ENCODE measurements at regions not wholly inside any gene's neighbourhood (a gene's known extent, or its start where the extent isn't known, plus 50 kb on each side); places are given as distances from the start of the nearest gene placed in this dataset.
"Not testable (repeated sequence)": the region's sequence is repeated elsewhere in the genome, so short reads cannot be mapped to it uniquely, and the experiment has no call there.

DNA sequence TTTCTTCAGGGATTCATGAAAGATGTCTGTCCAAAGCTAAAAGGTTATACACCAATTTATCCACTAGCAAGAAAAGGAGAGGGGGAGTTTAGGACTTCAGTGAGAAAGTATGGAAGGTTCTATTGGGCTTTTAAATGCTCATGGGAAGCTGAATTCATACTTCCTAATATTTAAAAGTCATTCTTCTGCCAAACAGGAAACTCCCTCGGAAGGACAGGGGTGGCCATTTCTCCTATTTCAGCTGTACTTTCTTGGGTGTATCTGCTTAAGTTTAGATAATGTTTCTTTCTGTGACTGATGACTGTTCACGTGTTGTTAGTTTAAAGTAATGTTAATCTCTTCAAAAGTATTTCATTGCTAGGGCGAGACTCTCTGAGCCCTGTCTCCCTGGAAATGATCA, 80.5 kb upstream of the IFNGR1 start:
- intact Hi-C loops (cut with DNase I), result no loop called here
- no peaks in the 10 kb centered on the region for H3K9me3 ChIP-seq
- no peak overlapping the region for H3K4me3 ChIP-seq
- DNase-seq (no peak), ATAC-seq (no peak)
- TF ChIP-seq, protein P1, sequence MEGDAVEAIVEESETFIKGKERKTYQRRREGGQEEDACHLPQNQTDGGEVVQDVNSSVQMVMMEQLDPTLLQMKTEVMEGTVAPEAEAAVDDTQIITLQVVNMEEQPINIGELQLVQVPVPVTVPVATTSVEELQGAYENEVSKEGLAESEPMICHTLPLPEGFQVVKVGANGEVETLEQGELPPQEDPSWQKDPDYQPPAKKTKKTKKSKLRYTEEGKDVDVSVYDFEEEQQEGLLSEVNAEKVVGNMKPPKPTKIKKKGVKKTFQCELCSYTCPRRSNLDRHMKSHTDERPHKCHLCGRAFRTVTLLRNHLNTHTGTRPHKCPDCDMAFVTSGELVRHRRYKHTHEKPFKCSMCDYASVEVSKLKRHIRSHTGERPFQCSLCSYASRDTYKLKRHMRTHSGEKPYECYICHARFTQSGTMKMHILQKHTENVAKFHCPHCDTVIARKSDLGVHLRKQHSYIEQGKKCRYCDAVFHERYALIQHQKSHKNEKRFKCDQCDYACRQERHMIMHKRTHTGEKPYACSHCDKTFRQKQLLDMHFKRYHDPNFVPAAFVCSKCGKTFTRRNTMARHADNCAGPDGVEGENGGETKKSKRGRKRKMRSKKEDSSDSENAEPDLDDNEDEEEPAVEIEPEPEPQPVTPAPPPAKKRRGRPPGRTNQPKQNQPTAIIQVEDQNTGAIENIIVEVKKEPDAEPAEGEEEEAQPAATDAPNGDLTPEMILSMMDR (IDR thresholded peaks at IDR 0.05), result no peak
- H3K27me3 ChIP-seq (ENCODE audit: low read depth), result no peaks in the 10 kb centered on the region
- no peak overlapping the region for H3K27ac ChIP-seq
- no peaks in the 10 kb centered on the region for H3K36me3 ChIP-seq
- no peaks in the 10 kb centered on the region for H3K4me1 ChIP-seq

DNA sequence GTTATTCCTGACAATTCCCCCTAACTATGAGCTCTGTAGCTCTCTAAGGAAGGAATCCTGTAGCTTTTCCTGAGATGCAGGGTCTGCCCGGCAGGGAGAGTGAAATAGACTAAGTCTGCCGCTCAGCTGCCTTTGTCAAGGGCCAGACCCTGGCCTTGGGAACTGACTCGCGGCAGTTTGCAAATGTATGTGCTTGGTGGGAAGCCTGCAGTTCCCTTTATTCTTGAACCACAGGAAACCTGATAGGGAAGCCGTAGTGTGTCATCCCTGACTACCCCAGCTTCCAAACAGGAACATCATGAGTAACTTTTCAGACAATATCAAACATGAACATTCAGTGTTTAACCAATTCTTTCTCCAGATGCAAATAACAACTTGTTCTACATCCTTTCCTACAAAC, 78.7 kb upstream of the IFNGR1 start:
- no peak for DNase-seq
- no peaks in the 10 kb centered on the region for H3K27me3 ChIP-seq (ENCODE audit: low read depth)

DNA sequence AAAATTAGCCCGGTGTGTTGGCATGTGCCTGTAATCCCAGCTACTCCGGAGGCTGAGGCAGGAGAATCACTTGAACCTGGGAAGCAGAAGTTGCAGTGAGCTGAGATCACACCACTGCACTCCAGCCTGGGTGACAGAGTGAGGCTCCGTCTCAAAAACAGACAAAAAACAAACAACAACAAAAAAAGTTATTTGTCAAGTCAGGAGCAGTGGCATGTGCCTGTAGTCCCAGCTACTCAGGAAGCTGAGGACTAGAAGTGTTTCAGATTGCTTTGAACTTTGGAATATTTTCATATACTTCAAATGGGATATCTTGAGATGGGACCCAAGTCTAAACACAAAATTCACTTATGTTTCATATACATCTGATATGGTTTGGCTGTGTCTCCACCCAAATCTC, 73.1 kb upstream of the IFNGR1 start:
- intact Hi-C loops (cut with DNase I); H3K36me3 ChIP-seq; H3K4me1 ChIP-seq; H3K4me3 ChIP-seq; H3K27ac ChIP-seq; H3K27me3 ChIP-seq (ENCODE audit: low read depth); DNase-seq; H3K9me3 ChIP-seq: not testable (repeated sequence)
- ATAC-seq, result peak in 1 of 2 donors; percentile 16

More for the DNA sequence above, 78.7 kb upstream of the IFNGR1 start:
- peak in 1 of 2 donors; percentile 44 for ATAC-seq
- Histone ChIP-seq H3K4me3 (no peak overlapping the region), H3K9me3 (no peaks in the 10 kb centered on the region), H3K36me3 (no peaks in the 10 kb centered on the region), H3K27ac (no peak overlapping the region), H3K4me1 (no peaks in the 10 kb centered on the region)
- TF ChIP-seq, protein P1 (IDR thresholded peaks at IDR 0.05), result no peak
- intact Hi-C loops (cut with DNase I), result no loop called here

- no peaks in the 10 kb centered on the region for H3K36me3 ChIP-seq
- H3K9me3 ChIP-seq, result no peaks in the 10 kb centered on the region
- no peak overlapping the region for H3K27ac ChIP-seq
- H3K27me3 ChIP-seq (ENCODE audit: low read depth), result no peaks in the 10 kb centered on the region
- DNase-seq (peak; percentile 65), ATAC-seq (peak; percentile 86 to 91)
- intact Hi-C loops (cut with DNase I), result no loop called here
- TF ChIP-seq, protein P1 (IDR thresholded peaks at IDR 0.05), result no peak
- H3K4me3 ChIP-seq, result no peak overlapping the region
- no peaks in the 10 kb centered on the region for H3K4me1 ChIP-seq
Observed at GRCh38 chr6:137291441-137291840, 72.3 kb upstream of the IFNGR1 start.

DNA sequence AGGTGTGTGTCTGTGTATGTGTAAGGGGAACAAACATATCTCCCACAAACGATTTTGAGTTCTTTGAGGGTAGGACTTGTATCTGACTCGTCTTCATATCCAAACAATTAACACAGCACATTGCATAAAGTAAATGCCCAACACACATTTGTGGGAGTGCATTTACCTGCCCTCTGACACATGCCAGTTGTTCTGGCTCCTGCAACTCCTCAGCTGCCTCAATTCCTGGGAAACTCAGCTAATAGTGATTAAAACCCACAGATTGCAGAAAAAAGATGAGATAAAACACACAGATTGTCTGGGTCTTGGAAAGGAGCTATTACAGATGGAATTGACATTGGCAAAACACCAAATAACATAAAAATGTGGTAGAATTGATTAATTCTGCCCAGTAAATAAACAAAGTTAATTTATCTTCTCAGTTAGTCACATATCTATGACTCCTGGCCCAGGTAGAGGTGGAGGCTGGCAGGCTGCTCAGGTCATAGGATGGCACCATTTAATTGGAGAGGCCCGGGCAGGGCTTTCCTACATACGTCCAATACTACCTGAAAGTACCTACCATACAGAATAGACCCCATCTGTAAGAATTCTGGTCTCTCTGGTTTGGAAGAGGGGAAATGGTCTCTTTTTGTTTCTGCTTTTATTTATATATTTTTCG, 71.5 kb upstream of the IFNGR1 start:
- intact Hi-C loops (cut with DNase I), result no loop called here
- no peaks in the 10 kb centered on the region for H3K9me3 ChIP-seq
- no peaks in the 10 kb centered on the region for H3K4me1 ChIP-seq
- no peaks in the 10 kb centered on the region for H3K27me3 ChIP-seq (ENCODE audit: low read depth)
- no peak overlapping the region for H3K4me3 ChIP-seq
- H3K27ac ChIP-seq, result no peak overlapping the region
- no peak for DNase-seq
- ATAC-seq, result no peak
- no peaks in the 10 kb centered on the region for H3K36me3 ChIP-seq
- TF ChIP-seq, protein P1 (IDR thresholded peaks at IDR 0.05), result no peak

GRCh38 chr6:137286916-137287315, 67.7 kb upstream of the IFNGR1 start:
- Histone ChIP-seq H3K9me3 (no peaks in the 10 kb centered on the region), H3K36me3 (no peaks in the 10 kb centered on the region), H3K4me1 (no peaks in the 10 kb centered on the region), H3K27ac (no peak overlapping the region), H3K4me3 (no peak overlapping the region), H3K27me3 (ENCODE audit: low read depth) (no peaks in the 10 kb centered on the region)
- ATAC-seq, result no peak
- TF ChIP-seq, protein P1 (IDR thresholded peaks at IDR 0.05), result no peak
- no peak for DNase-seq
- intact Hi-C loops (cut with DNase I), result no loop called here

Measured in lower lobe of right lung (tissue), 2 donors.